H7 (cell line): ENCODE measurements at regions not wholly inside any gene's neighbourhood (a gene's known extent, or its start where the extent isn't known, plus 50 kb on each side); places are given as distances from the start of the nearest gene placed in this dataset.
A peak's percentile ranks its signal among the peaks of the same experiment; 100 is the strongest.

Experiments
- DNase-seq: peaks from one replicate; pipeline ENCODE4 v3.0.0; 2012
- H3K27me3 ChIP-seq: 2 replicates; pipeline ENCODE4 v1.6.0; 2011; ENCODE audit warnings: mild to moderate bottlenecking, low read length; ENCODE audit not compliant: control insufficient read depth, insufficient read depth
- H3K36me3 ChIP-seq: replicated peaks from 2 replicates; pipeline ENCODE4 v1.5.1; 2011; ENCODE audit warnings: low read length; ENCODE audit not compliant: control insufficient read depth, insufficient read depth
- H3K4me3 ChIP-seq: 2 replicates; pipeline ENCODE4 v1.5.1; 2011; ENCODE audit warnings: low read depth, mild to moderate bottlenecking, control low read depth, low read length, moderate library complexity; ENCODE audit not compliant: insufficient read depth

DNA sequence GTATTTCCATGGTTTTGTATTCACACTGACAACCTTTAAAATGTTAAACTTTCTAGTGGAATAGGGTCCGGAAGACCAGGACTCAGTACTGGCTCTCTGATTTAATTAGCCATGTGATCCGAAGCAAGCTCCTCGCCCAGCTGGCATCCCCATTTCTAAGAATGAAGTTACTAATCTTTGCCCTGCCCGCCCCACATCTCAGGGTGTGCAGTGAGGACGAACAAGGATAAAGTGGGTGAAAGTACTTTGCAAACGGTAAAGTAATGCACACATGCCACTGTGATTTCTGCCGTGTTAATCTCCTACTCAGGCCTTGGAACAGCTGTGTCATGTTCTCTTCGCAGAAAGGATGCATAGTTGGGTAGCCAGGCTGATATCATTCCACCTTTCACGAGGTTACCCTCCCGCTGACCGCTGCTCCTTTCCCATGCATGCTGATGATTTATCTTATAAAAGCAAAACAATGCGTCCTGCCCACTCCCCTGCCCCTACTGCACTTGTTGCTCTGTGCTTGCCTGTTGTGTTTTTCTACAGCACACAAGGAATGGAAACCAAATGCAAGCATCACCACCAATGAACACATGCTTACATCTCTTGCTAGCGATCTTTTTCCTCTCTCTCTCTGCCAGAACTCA lies 539.0 kb downstream of the EFNB2 start:
- no peak for DNase-seq
- Histone ChIP-seq H3K36me3 (no peaks in the 10 kb centered on the region), H3K4me3 (no peak overlapping the region), H3K27me3 (no peaks in the 10 kb centered on the region)

DNA sequence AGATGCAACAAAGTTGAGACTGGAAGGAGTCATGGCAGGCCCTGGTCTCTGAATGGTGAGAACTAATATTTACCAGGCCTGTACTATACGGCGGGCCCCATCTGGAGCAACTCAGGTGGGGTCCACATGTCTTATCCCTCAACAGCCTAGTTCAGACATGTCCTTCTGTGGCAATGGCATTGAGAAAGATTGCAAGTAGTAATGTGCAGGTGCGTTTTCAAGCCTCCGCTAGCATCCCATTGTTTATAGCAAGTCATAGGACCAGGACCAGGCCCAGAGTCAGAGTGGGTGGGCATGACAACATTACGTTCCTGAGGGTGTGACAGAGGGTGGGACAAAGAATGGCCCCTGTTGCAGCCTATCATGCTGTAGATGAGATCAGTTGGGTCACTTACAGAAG lies 541.1 kb downstream of the EFNB2 start:
- Histone ChIP-seq H3K4me3 (no peak overlapping the region), H3K36me3 (no peaks in the 10 kb centered on the region), H3K27me3 (no peaks in the 10 kb centered on the region)
- no peak for DNase-seq

DNA sequence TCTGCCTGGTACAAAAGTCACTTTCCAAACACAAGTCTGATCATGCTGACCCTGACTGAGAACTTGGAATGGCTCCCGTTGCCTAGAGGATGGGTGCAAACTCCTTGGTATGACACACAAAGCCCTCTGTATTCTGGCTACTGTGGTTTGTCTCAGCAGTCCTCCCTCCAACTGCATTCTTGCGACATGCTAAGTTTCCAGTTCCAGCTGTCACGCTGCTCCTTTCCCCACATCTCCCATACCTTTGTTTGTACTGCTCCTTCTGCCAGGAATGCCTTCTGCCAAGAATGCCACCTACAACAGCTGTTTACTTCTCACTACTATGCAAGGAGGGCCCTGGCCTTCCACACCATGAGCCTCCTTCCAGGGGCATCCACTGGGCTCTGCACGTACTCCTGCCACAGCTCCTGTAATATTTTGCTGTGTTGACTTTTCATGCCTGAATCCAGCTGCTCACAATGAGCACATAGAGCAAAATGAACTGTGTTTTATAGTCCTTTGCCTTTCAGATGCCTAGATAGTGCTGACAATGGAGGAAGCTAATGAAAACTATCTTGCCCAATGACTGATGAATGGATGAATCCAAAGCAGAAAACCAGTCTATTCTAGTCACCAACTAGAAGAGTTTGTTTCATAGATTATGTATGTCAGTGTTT lies 543.7 kb downstream of the EFNB2 start:
- no peak for DNase-seq

DNA sequence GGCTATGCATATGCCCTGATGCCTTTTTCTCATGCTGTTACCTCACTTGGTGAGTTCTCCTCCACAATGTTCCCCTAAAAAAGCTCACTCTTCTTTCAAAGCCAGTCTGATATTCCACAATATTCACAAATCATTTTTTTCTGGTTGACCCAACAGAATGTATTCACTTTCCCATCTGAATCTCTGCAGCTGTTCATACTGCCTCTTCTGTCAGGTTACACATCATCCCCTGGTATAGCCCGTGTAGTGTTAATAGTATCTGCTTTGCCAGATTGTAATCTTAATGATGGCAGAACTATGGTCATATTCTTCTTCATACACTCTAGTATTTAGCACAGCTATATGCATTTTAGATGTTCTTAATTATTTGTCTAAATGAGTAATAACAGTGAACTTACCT lies 544.3 kb downstream of the EFNB2 start:
- no peaks in the 10 kb centered on the region for H3K27me3 ChIP-seq
- no peaks in the 10 kb centered on the region for H3K36me3 ChIP-seq
- DNase-seq, result no peak
- H3K4me3 ChIP-seq, result no peak overlapping the region

More for the DNA sequence above, 543.7 kb downstream of the EFNB2 start:
- Histone ChIP-seq H3K4me3 (no peak overlapping the region), H3K27me3 (no peaks in the 10 kb centered on the region), H3K36me3 (no peaks in the 10 kb centered on the region)

DNA sequence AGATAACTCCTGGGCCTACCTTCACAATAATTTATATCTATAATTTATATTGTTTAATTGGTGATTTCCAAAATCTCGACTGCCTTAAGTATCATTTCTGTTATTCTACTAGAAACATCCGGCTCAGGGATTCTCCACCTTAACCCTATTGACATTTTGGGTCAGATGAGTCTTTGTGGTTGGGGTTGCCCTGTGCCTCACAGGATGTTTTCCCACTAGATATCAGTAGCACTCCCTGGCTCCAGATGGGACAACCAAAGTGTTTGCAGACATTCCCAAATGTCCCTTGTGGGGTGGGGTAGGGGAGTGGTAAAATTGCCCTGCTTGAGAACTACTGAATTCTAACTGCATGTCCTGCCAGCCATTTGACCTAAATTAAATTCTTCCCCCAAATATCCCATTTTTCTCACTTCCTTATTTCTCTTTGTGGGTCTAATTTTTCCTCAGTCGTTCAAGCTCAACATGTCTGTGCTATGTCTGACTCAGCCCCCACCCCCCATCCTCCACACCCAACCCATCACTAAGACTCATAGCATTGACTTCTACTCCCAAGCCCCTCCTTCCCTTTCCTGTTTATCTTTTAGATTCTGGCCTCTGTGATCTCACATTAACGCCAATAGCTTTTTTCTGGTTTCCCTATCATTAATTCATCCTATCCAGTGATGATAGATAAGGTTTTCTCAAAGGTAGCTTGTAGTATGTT lies 545.1 kb downstream of the EFNB2 start:
- no peak for DNase-seq

DNA sequence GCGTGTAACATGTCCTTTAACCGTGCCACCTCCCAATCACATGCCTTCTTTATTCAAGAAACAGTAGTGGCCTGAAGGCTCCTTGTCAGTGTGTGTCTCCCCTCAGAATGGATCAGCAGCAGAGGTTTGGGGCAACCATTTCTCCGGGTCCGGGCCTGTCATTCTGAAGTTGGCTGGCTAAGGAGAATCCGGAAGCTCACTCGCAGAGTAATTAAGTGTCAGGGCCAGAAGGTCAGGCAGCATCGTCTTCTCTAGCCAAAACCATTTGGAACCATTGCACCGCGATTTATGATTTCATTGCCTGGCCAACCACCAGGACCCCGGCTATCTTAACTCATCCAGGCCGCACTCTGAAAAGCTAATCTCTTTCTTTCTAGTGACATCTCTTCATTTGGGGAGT lies 550.8 kb downstream of the EFNB2 start:
- H3K4me3 ChIP-seq, result no peak overlapping the region
- no peak for DNase-seq
- H3K36me3 ChIP-seq, result no peaks in the 10 kb centered on the region
- no peaks in the 10 kb centered on the region for H3K27me3 ChIP-seq

More for the DNA sequence above, 545.1 kb downstream of the EFNB2 start:
- no peaks in the 10 kb centered on the region for H3K36me3 ChIP-seq
- H3K27me3 ChIP-seq, result no peaks in the 10 kb centered on the region
- H3K4me3 ChIP-seq, result no peak overlapping the region

GRCh38 chr13:105984236-105984635 lies 551.2 kb downstream of the EFNB2 start:
- no peak overlapping the region for H3K4me3 ChIP-seq
- no peak for DNase-seq
- no peaks in the 10 kb centered on the region for H3K36me3 ChIP-seq
- no peaks in the 10 kb centered on the region for H3K27me3 ChIP-seq

DNA sequence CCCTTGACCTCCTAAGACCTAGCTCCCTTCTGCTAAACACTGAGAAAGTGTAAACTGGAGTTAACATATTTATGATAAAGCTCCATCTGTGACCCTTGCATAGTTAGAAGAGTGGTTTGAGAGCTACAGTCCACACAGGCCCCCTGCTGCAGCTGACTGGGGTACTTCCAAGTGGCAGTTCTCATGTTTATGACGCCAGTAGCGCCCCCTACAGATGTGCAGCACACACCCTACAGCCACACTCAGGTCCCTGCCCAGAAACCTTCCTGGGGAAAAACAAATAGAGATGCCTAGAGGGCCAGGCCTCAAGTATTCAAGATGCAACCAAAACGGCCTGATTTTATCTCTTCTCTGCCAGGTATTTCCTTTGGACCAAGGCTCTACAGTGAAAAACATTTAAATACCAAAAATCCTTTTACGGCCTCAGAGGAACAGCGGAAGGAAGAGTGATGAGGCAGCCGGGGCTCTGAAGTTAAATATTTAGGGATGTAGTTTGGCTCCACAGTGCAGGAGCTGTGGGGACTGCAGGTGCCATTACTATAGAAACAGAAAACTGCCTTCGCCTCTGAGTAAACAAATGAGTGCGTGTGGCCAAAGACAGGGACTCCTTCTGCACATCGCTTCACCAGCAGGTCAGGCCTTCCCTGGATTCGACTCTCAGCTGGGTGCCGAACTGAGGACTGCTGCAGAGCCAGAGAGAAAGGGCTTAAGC lies 553.1 kb downstream of the EFNB2 start:
- DNase-seq, result peak; percentile 16
- H3K4me3 ChIP-seq, result no peak overlapping the region
- no peaks in the 10 kb centered on the region for H3K27me3 ChIP-seq
- no peaks in the 10 kb centered on the region for H3K36me3 ChIP-seq

DNA sequence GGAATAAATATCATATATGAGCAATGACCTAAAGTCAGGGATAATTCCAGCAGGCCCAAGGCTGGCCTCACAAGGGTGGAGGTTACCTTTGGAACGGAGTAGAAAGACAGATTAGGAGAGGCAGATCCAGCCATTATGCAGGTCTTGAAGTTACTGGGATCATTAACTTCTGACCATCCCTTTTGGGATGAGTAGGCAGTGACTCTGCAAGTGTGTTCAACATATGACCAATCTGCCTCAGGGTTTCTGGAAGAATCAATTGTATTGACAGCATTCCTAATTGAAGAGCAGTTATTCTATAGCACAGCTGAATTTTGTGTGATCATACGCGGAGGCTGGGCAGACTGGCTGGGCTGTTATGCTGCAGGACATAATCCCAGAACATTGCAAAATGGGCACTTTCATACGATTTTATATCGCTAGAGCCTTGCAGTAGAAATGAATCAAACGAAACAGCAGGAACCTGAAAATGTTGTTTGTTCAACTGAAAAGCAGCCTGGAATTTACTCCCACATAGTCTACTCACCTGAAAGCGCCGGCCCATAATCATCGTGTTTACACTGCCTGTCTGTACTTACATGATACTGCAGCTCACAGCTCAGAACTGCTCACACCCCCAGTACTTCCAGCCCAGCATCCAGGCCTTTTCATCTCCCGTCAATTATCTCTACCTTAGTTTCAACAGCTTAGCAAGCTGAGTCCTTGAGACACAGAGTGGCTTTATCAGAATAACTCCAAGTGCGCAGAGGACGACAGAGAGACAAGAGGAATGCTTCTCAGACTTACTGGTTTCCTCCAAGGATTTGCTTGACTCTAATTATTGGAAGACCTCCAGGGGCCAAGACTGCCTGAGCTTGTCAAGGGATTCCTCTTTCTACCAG lies 556.1 kb downstream of the EFNB2 start:
- no peak for DNase-seq
- H3K27me3 ChIP-seq, result no peaks in the 10 kb centered on the region
- no peak overlapping the region for H3K4me3 ChIP-seq
- H3K36me3 ChIP-seq, result no peaks in the 10 kb centered on the region

GRCh38 chr13:105974380-105974779 lies 561.1 kb downstream of the EFNB2 start:
- DNase-seq, result no peak
- Histone ChIP-seq H3K36me3 (no peaks in the 10 kb centered on the region), H3K27me3 (no peaks in the 10 kb centered on the region), H3K4me3 (no peak overlapping the region)

GRCh38 chr13:105972811-105973590 lies 562.5 kb downstream of the EFNB2 start:
- Histone ChIP-seq H3K36me3 (no peaks in the 10 kb centered on the region), H3K27me3 (no peaks in the 10 kb centered on the region), H3K4me3 (no peak overlapping the region)
- DNase-seq, result no peak

- Histone ChIP-seq H3K27me3 (no peaks in the 10 kb centered on the region), H3K36me3 (no peaks in the 10 kb centered on the region), H3K4me3 (no peak overlapping the region)
- DNase-seq, result no peak
Measured at GRCh38 chr13:105972306-105972721, 563.1 kb downstream of the EFNB2 start.

GRCh38 chr13:105971738-105972137 lies 563.7 kb downstream of the EFNB2 start:
- no peaks in the 10 kb centered on the region for H3K27me3 ChIP-seq
- no peak for DNase-seq
- H3K36me3 ChIP-seq, result no peaks in the 10 kb centered on the region
- no peak overlapping the region for H3K4me3 ChIP-seq
